ENCODE measurements at regions not wholly inside any gene's neighbourhood (a gene's known extent, or its start where the extent isn't known, plus 50 kb on each side); places are given as distances from the start of the nearest gene placed in this dataset.

DNA sequence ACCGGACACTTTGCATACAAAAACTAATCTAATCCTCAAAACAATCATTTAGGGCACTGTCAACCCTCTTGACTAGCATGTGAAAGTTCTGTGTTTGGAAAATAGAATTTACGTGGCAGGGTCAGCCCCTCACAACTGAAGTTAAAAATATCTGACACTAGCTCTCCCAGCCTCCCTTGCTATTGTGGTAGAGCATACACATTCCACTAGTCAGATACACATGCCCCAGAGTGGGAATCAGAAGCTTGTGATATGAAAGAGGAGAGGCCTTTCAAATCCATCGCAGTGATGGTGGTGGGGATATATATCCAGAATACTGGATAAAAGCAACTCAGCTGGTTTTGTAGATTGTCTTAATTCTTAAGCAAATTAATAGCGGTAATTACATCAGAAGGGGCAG is 205.7 kb upstream of the IL15 start:
- no peaks in the 10 kb centered on the region for H3K9me3 ChIP-seq (ENCODE audit: insufficient read depth, low read depth)
- no peaks in the 10 kb centered on the region for H3K27me3 ChIP-seq (ENCODE audit: insufficient read depth, low read depth)
- H3K36me3 ChIP-seq (ENCODE audit: low read depth) = no peaks in the 10 kb centered on the region
- H3K4me3 ChIP-seq = no peak overlapping the region
- TF ChIP-seq, protein P1, sequence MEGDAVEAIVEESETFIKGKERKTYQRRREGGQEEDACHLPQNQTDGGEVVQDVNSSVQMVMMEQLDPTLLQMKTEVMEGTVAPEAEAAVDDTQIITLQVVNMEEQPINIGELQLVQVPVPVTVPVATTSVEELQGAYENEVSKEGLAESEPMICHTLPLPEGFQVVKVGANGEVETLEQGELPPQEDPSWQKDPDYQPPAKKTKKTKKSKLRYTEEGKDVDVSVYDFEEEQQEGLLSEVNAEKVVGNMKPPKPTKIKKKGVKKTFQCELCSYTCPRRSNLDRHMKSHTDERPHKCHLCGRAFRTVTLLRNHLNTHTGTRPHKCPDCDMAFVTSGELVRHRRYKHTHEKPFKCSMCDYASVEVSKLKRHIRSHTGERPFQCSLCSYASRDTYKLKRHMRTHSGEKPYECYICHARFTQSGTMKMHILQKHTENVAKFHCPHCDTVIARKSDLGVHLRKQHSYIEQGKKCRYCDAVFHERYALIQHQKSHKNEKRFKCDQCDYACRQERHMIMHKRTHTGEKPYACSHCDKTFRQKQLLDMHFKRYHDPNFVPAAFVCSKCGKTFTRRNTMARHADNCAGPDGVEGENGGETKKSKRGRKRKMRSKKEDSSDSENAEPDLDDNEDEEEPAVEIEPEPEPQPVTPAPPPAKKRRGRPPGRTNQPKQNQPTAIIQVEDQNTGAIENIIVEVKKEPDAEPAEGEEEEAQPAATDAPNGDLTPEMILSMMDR (conservative IDR thresholded peaks at IDR 0.05) = no peak
- no peak for TF ChIP-seq EZH2 (IDR thresholded peaks at IDR 0.05; ENCODE audit: low read depth)
- H3K4me1 ChIP-seq (replicated peaks; ENCODE audit: insufficient read depth) = no peaks in the 10 kb centered on the region
- no peak overlapping the region for H3K4me2 ChIP-seq
- no peaks in the 10 kb centered on the region for H3K79me2 ChIP-seq (ENCODE audit: low read depth)
- H4K20me1 ChIP-seq (ENCODE audit: insufficient read depth) = no peaks in the 10 kb centered on the region
- no peaks in the 10 kb centered on the region for H3K9me2 ChIP-seq (ENCODE audit: insufficient read depth)
- DNase-seq = no peak
- H2AFZ ChIP-seq = no peak overlapping the region
- intact Hi-C loops (cut with micrococcal nuclease; ENCODE audit: unreplicated experiment) = no loop called here
- no peaks in the 10 kb centered on the region for H3F3A ChIP-seq (ENCODE audit: insufficient read depth, low read depth)
- ChIA-PET POLR2A (ENCODE audit: unreplicated experiment) (no interaction called here), CTCF (no interaction called here)
- no TSS peak for BruUV-seq (replicated peaks)
- no peak overlapping the region for H3K27ac ChIP-seq

DNA sequence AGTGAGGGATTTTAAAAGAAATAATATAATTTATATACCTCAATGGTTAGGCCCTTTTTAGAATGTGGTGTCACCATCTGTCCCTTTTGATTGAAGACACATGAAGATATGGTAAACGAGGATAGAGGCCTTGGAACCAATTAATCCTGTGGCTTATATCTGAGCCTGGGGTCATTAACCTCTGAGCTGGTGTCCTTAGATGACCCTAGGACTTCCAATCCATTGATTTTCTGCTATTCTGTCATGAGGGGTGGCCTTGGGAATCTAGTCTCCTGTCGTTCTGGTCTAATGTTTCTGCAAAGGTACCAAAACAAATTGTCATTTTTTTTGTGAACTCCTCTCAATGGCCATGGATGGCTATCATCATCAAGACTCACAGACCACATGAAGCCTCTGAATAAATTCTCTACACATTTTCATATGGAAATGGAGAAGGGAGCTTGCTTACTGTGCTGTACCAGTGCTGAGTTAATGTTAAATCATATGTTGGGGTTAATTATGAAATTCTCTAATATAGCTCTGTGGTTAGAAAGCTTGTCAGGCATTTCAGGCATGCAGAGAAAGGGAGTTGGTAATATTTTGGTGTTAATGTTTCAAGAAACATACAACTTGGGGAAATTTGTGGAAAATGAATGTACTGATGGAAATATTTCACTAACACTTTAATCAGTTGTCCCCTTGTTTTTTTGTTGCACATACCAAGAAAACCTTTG is 204.2 kb upstream of the IL15 start:
- Histone ChIP-seq H2AFZ (no peak overlapping the region), H3K9me2 (ENCODE audit: insufficient read depth) (no peaks in the 10 kb centered on the region), H3K27me3 (ENCODE audit: insufficient read depth, low read depth) (no peaks in the 10 kb centered on the region), H4K20me1 (ENCODE audit: insufficient read depth) (no peaks in the 10 kb centered on the region), H3K79me2 (ENCODE audit: low read depth) (no peaks in the 10 kb centered on the region), H3K4me3 (no peak overlapping the region), H3K27ac (no peak overlapping the region), H3K4me1 (replicated peaks; ENCODE audit: insufficient read depth) (no peaks in the 10 kb centered on the region), H3K36me3 (ENCODE audit: low read depth) (no peaks in the 10 kb centered on the region), H3K9me3 (ENCODE audit: insufficient read depth, low read depth) (no peaks in the 10 kb centered on the region), H3K4me2 (no peak overlapping the region), H3F3A (ENCODE audit: insufficient read depth, low read depth) (no peaks in the 10 kb centered on the region)
- ChIA-PET POLR2A (ENCODE audit: unreplicated experiment) (no interaction called here), CTCF (no interaction called here)
- DNase-seq = no peak
- TF ChIP-seq, protein P1 (conservative IDR thresholded peaks at IDR 0.05) = no peak
- TF ChIP-seq EZH2 (IDR thresholded peaks at IDR 0.05; ENCODE audit: low read depth) = no peak
- BruUV-seq (replicated peaks) = no TSS peak
- intact Hi-C loops (cut with micrococcal nuclease; ENCODE audit: unreplicated experiment) = no loop called here

DNA sequence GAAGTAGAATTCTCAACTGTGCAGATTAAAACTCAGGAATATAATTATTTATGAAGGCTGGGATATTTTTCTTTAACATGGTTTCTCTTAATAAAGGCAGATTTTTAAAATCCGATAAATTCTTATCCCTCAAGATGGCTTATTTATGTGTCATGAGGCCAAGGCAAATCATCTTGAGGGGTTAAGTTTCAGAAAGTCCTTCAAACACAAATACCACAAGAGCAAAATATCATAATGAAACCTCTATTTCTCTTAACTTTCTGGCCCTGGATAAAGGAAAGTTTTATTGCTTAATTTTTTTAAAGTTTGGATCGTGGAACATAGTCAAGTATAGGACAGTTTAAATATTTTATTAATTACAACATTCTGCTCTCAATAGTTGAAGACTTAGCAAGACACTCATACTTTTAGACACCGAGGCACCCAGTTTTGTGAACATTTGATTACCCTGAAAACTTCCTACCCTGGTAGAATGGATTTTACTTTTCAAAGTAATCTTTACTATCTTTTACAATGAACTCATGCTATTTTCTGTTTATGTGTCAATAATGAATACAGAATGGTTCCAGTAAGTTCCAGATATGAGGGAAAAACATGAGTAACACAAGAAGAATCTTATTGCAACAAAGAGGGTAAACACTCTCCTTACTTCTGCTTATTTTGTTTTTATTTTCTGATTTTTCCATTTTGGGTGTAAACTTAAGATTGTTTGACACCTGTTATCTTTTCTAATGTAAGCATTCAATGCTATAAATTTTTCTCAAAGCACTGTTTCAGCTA is 200.7 kb upstream of the IL15 start:
- TF ChIP-seq EZH2 (IDR thresholded peaks at IDR 0.05; ENCODE audit: low read depth) = no peak
- TF ChIP-seq, protein P1 (conservative IDR thresholded peaks at IDR 0.05) = no peak
- Histone ChIP-seq H4K20me1 (ENCODE audit: insufficient read depth) (no peaks in the 10 kb centered on the region), H3K4me1 (replicated peaks; ENCODE audit: insufficient read depth) (no peaks in the 10 kb centered on the region), H3K27me3 (ENCODE audit: insufficient read depth, low read depth) (no peaks in the 10 kb centered on the region), H3K36me3 (ENCODE audit: low read depth) (no peaks in the 10 kb centered on the region), H2AFZ (no peak overlapping the region), H3K4me3 (no peak overlapping the region), H3K4me2 (no peak overlapping the region), H3K27ac (no peak overlapping the region), H3K9me2 (ENCODE audit: insufficient read depth) (no peaks in the 10 kb centered on the region), H3F3A (ENCODE audit: insufficient read depth, low read depth) (no peaks in the 10 kb centered on the region), H3K9me3 (ENCODE audit: insufficient read depth, low read depth) (no peaks in the 10 kb centered on the region), H3K79me2 (ENCODE audit: low read depth) (no peaks in the 10 kb centered on the region)
- ChIA-PET POLR2A (ENCODE audit: unreplicated experiment) (no interaction called here), CTCF (no interaction called here)
- DNase-seq = no peak
- no TSS peak for BruUV-seq (replicated peaks)
- intact Hi-C loops (cut with micrococcal nuclease; ENCODE audit: unreplicated experiment) = no loop called here
